MM.1S (cell line): ENCODE measurements at regions not wholly inside any gene's neighbourhood (a gene's known extent, or its start where the extent isn't known, plus 50 kb on each side); places are given as distances from the start of the nearest gene placed in this dataset.
A peak's percentile ranks its signal among the peaks of the same experiment; 100 is the strongest.

Experiments
- DNase-seq: peaks from one replicate; pipeline ENCODE4 v3.0.0-alpha.2; 2015
- H2AFZ ChIP-seq: fragments of 300-600 bp; sonication (generic); 2 replicates; pipeline ENCODE4 v1.6.0; 2016; ENCODE audit warnings: antibody characterized with exemption, low read length
- H3F3A ChIP-seq: fragments of 300-600 bp; sonication (generic); 2 replicates; pipeline ENCODE4 v1.6.1; 2016; ENCODE audit warnings: mild to moderate bottlenecking, antibody characterized with exemption, low read length, moderate library complexity, mixed read lengths; ENCODE audit not compliant: insufficient read depth
- H3K27ac ChIP-seq: fragments of 300-600 bp; sonication (generic); 2 replicates; pipeline ENCODE4 v1.5.1; 2016; ENCODE audit warnings: mild to moderate bottlenecking, low read length
- H3K27me3 ChIP-seq: fragments of 300-600 bp; sonication (generic); replicated peaks from 2 replicates; pipeline ENCODE4 v1.6.0; 2016; ENCODE audit warnings: low read length; ENCODE audit not compliant: insufficient read depth
- H3K36me3 ChIP-seq: fragments of 300-600 bp; sonication (generic); replicated peaks from 2 replicates; pipeline ENCODE4 v1.6.1; 2016; ENCODE audit warnings: mild to moderate bottlenecking, low read length, mixed read lengths; ENCODE audit not compliant: insufficient read depth
- H3K4me1 ChIP-seq: fragments of 300-600 bp; sonication (generic); 2 replicates; pipeline ENCODE4 v1.6.1; 2016; ENCODE audit warnings: low read length, mixed read lengths
- H3K4me2 ChIP-seq: fragments of 300-600 bp; sonication (generic); 2 replicates; pipeline ENCODE4 v1.6.0; 2016; ENCODE audit warnings: low read depth, low read length
- H3K4me3 ChIP-seq: fragments of 300-600 bp; sonication (generic); 2 replicates; pipeline ENCODE4 v1.5.1; 2016; ENCODE audit warnings: low read length, mixed read lengths
- H3K79me2 ChIP-seq: fragments of 300-600 bp; sonication (generic); 2 replicates; pipeline ENCODE4 v1.6.1; 2016; ENCODE audit warnings: mixed run types, low read length, mixed read lengths
- H3K9ac ChIP-seq: fragments of 300-600 bp; sonication (generic); 2 replicates; pipeline ENCODE4 v1.6.1; 2016; ENCODE audit warnings: low read length, mixed read lengths
- H3K9me2 ChIP-seq: fragments of 300-600 bp; sonication (generic); replicated peaks from 2 replicates; pipeline ENCODE4 v1.6.1; 2016; ENCODE audit warnings: mild to moderate bottlenecking, low read length, mixed read lengths; ENCODE audit not compliant: insufficient read depth
- H3K9me3 ChIP-seq: fragments of 300-600 bp; sonication (generic); replicated peaks from 2 replicates; pipeline ENCODE4 v1.6.1; 2016; ENCODE audit warnings: mild to moderate bottlenecking, low read length, mixed read lengths; ENCODE audit not compliant: insufficient read depth
- H4K20me1 ChIP-seq: fragments of 300-600 bp; sonication (generic); 2 replicates; pipeline ENCODE4 v1.6.1; 2016; ENCODE audit warnings: mild to moderate bottlenecking, low read length, moderate library complexity, mixed read lengths; ENCODE audit not compliant: insufficient read depth
- CTCF ChIP-seq: fragments of 300-600 bp; sonication (generic); IDR thresholded peaks from 2 replicates; pipeline ENCODE4 v1.5.1; 2016; ENCODE audit warnings: antibody characterized with exemption, low read length, mixed read lengths
- EZH2 ChIP-seq: fragments of 300-600 bp; sonication (generic); optimal IDR thresholded peaks from 2 replicates; pipeline ENCODE3; 2017; ENCODE audit warnings: low read depth, mild to moderate bottlenecking, antibody characterized with exemption, low read length, mixed read lengths
- EZH2phosphoT487 ChIP-seq: fragments of 300-600 bp; sonication (generic); IDR thresholded peaks from 2 replicates; pipeline ENCODE4 v1.6.1; 2018; ENCODE audit warnings: antibody characterized with exemption, low read length

- H3K79me2 ChIP-seq, result no peaks in the 10 kb centered on the region
- no peaks in the 10 kb centered on the region for H3K9me3 ChIP-seq
- H4K20me1 ChIP-seq, result no peaks in the 10 kb centered on the region
- no peak overlapping the region for H2AFZ ChIP-seq
- H3K9ac ChIP-seq, result no peak overlapping the region
- no peaks in the 10 kb centered on the region for H3K36me3 ChIP-seq
- H3F3A ChIP-seq, result no peaks in the 10 kb centered on the region
- DNase-seq, result no peak
- H3K27me3 ChIP-seq, result no peaks in the 10 kb centered on the region
- no peak overlapping the region for H3K4me2 ChIP-seq
- H3K4me1 ChIP-seq, result no peaks in the 10 kb centered on the region
- no peak overlapping the region for H3K27ac ChIP-seq
- TF ChIP-seq CTCF (no peak), EZH2 (no peak), EZH2phosphoT487 (no peak)
- H3K4me3 ChIP-seq, result no peak overlapping the region
- H3K9me2 ChIP-seq, result no peaks in the 10 kb centered on the region
Measured at GRCh38 chr3:64761729-64762128, 73.9 kb upstream of the ADAMTS9 start.

GRCh38 chr3:64760258-64760657 lies 72.5 kb upstream of the ADAMTS9 start:
- Histone ChIP-seq H3F3A (no peaks in the 10 kb centered on the region), H3K79me2 (no peaks in the 10 kb centered on the region), H3K4me1 (no peaks in the 10 kb centered on the region), H4K20me1 (no peaks in the 10 kb centered on the region), H2AFZ (no peak overlapping the region), H3K27ac (no peak overlapping the region), H3K9me2 (no peaks in the 10 kb centered on the region), H3K4me3 (no peak overlapping the region), H3K36me3 (no peaks in the 10 kb centered on the region), H3K27me3 (no peaks in the 10 kb centered on the region), H3K9ac (no peak overlapping the region), H3K4me2 (no peak overlapping the region), H3K9me3 (no peaks in the 10 kb centered on the region)
- TF ChIP-seq EZH2, result no peak
- DNase-seq, result no peak

GRCh38 chr3:64759811-64760210 lies 72.0 kb upstream of the ADAMTS9 start:
- Histone ChIP-seq H3K36me3 (no peaks in the 10 kb centered on the region), H2AFZ (no peak overlapping the region), H3K79me2 (no peaks in the 10 kb centered on the region), H3K9ac (no peak overlapping the region), H3K4me1 (no peaks in the 10 kb centered on the region), H3K9me3 (no peaks in the 10 kb centered on the region), H4K20me1 (no peaks in the 10 kb centered on the region), H3K9me2 (no peaks in the 10 kb centered on the region), H3K27me3 (no peaks in the 10 kb centered on the region), H3K4me2 (no peak overlapping the region), H3F3A (no peaks in the 10 kb centered on the region), H3K4me3 (no peak overlapping the region), H3K27ac (no peak overlapping the region)
- TF ChIP-seq EZH2phosphoT487 (no peak), CTCF (no peak), EZH2 (no peak)
- DNase-seq, result peak; percentile 34

GRCh38 chr3:64756398-64756986 lies 68.7 kb upstream of the ADAMTS9 start:
- TF ChIP-seq CTCF, result no peak
- TF ChIP-seq EZH2phosphoT487, result no peak
- TF ChIP-seq EZH2, result no peak
- Histone ChIP-seq H3K9me2 (no peaks in the 10 kb centered on the region), H3K9ac (no peak overlapping the region)

More at GRCh38 chr3:64756398-64756986, 68.7 kb upstream of the ADAMTS9 start:
- no peak overlapping the region for H3K4me2 ChIP-seq
- DNase-seq, result no peak
- H3K79me2 ChIP-seq, result no peaks in the 10 kb centered on the region
- H3K4me1 ChIP-seq, result no peaks in the 10 kb centered on the region
- H3F3A ChIP-seq, result no peaks in the 10 kb centered on the region
- no peaks in the 10 kb centered on the region for H3K9me3 ChIP-seq
- no peak overlapping the region for H3K27ac ChIP-seq
- H3K36me3 ChIP-seq, result no peaks in the 10 kb centered on the region
- no peak overlapping the region for H2AFZ ChIP-seq
- H3K27me3 ChIP-seq, result no peaks in the 10 kb centered on the region
- H4K20me1 ChIP-seq, result no peaks in the 10 kb centered on the region
- H3K4me3 ChIP-seq, result no peak overlapping the region
